GM19025 (cell line): ENCODE measurements at regions not wholly inside any gene's neighbourhood (a gene's known extent, or its start where the extent isn't known, plus 50 kb on each side); places are given as distances from the start of the nearest gene placed in this dataset.
"Not testable (repeated sequence)": the region's sequence is repeated elsewhere in the genome, so short reads cannot be mapped to it uniquely, and the experiment has no call there.

Experiments
- ATAC-seq: cut with Tn5 transposase; IDR thresholded peaks from one replicate; pipeline ENCODE4 v1.9.1; 2021; ENCODE audit warnings: mild to moderate bottlenecking, low read depth, moderate library complexity; ENCODE audit not compliant: unreplicated experiment

GRCh38 chr13:97520061-97520460 lies 86.1 kb downstream of the RAP2A start:
- ATAC-seq, result no peak

- ATAC-seq, result no peak
Measured at GRCh38 chr13:97520866-97521265, 86.9 kb downstream of the RAP2A start.

- ATAC-seq, result no peak
Measured at GRCh38 chr13:97521726-97522125, 87.8 kb downstream of the RAP2A start.

- no peak for ATAC-seq
Measured at GRCh38 chr13:97522243-97522642, 88.3 kb downstream of the RAP2A start.

GRCh38 chr13:97526556-97526955 lies 92.6 kb downstream of the RAP2A start:
- no peak for ATAC-seq

GRCh38 chr13:97528518-97528917 lies 94.5 kb downstream of the RAP2A start:
- no peak for ATAC-seq

- no peak for ATAC-seq
Measured at GRCh38 chr13:97534540-97534939, 100.6 kb downstream of the RAP2A start.

- ATAC-seq, result no peak
Measured at GRCh38 chr13:97535614-97536013, 101.6 kb downstream of the RAP2A start.

- peak; percentile 81 for ATAC-seq
Measured at GRCh38 chr13:97537110-97537509, 103.1 kb downstream of the RAP2A start.

- no peak for ATAC-seq
Measured at GRCh38 chr13:97538203-97538602, 104.2 kb downstream of the RAP2A start.

GRCh38 chr13:97539651-97540610 lies 106.0 kb downstream of the RAP2A start:
- peak; percentile 39 for ATAC-seq

GRCh38 chr13:97540696-97541095 lies 106.7 kb downstream of the RAP2A start:
- ATAC-seq, result no peak

GRCh38 chr13:97542102-97542685 lies 108.2 kb downstream of the RAP2A start:
- no peak for ATAC-seq

GRCh38 chr13:97544031-97544765 lies 110.2 kb downstream of the RAP2A start:
- no peak for ATAC-seq

- not testable (repeated sequence) for ATAC-seq
Measured at GRCh38 chr13:97544971-97545499, 111.1 kb downstream of the RAP2A start.

- ATAC-seq, result no peak
Measured at GRCh38 chr13:97548138-97548537, 114.2 kb downstream of the RAP2A start.

GRCh38 chr13:97548711-97549110 lies 114.7 kb downstream of the RAP2A start:
- ATAC-seq, result no peak

GRCh38 chr13:97549201-97549600 lies 115.2 kb downstream of the RAP2A start:
- no peak for ATAC-seq

- ATAC-seq, result no peak
Measured at GRCh38 chr13:97554496-97554895, 120.5 kb downstream of the RAP2A start.

GRCh38 chr13:97555034-97555433 lies 121.1 kb downstream of the RAP2A start:
- ATAC-seq, result no peak

- no peak for ATAC-seq
Measured at GRCh38 chr13:97559030-97559429, 125.1 kb downstream of the RAP2A start.
